ENCODE measurements at regions not wholly inside any gene's neighbourhood (a gene's known extent, or its start where the extent isn't known, plus 50 kb on each side); places are given as distances from the start of the nearest gene placed in this dataset.

DNA sequence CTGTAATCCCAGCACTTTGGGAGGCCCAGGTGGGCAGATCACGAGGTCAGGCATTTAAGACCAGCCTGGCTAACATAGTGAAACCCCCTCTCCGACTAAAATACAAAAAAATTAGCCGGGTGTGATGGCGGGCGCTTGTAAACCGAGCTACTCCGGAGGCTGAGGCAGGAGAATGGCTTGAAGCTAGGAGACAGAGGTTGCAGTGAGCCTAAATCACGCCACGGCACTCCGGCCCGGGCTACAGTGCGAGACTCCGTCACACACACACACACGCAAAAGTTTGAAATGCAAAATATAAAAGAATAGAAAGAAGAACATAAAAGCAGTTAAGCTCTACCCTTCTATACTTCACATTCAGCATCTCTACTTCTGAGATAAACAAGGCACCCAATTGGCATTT, 1165.9 kb upstream of the CNTN5 start:
- Histone ChIP-seq H3K36me3 (no peaks in the 10 kb centered on the region), H3K9me3 (no peaks in the 10 kb centered on the region), H3K4me1 (no peaks in the 10 kb centered on the region), H3K27ac (no peak overlapping the region), H3K27me3 (no peaks in the 10 kb centered on the region), H3K4me3 (no peak overlapping the region)
- in situ Hi-C loops (cut with MboI; ENCODE audit: low sequenced_read_pairs in 4 of 4) (no loop called here), intact Hi-C loops (cut with DNase I; ENCODE audit: low total_unique reads) (no loop called here)
- no peak for DNase-seq
- TF ChIP-seq POLR2A (IDR thresholded peaks at IDR 0.05), result no peak
- TF ChIP-seq, protein P1, sequence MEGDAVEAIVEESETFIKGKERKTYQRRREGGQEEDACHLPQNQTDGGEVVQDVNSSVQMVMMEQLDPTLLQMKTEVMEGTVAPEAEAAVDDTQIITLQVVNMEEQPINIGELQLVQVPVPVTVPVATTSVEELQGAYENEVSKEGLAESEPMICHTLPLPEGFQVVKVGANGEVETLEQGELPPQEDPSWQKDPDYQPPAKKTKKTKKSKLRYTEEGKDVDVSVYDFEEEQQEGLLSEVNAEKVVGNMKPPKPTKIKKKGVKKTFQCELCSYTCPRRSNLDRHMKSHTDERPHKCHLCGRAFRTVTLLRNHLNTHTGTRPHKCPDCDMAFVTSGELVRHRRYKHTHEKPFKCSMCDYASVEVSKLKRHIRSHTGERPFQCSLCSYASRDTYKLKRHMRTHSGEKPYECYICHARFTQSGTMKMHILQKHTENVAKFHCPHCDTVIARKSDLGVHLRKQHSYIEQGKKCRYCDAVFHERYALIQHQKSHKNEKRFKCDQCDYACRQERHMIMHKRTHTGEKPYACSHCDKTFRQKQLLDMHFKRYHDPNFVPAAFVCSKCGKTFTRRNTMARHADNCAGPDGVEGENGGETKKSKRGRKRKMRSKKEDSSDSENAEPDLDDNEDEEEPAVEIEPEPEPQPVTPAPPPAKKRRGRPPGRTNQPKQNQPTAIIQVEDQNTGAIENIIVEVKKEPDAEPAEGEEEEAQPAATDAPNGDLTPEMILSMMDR (IDR thresholded peaks at IDR 0.05 in 4 of 5, conservative IDR thresholded peaks at IDR 0.05 in 1 of 5), result no peak
- ATAC-seq, result no peak

GRCh38 chr11:97856666-97857065, 1164.1 kb upstream of the CNTN5 start:
- no peaks in the 10 kb centered on the region for H3K36me3 ChIP-seq
- no peak overlapping the region for H3K4me3 ChIP-seq
- no peak for TF ChIP-seq POLR2A (IDR thresholded peaks at IDR 0.05)
- TF ChIP-seq, protein P1 (IDR thresholded peaks at IDR 0.05 in 4 of 5, conservative IDR thresholded peaks at IDR 0.05 in 1 of 5), result no peak
- in situ Hi-C loops (cut with MboI; ENCODE audit: low sequenced_read_pairs in 4 of 4) (no loop called here), intact Hi-C loops (cut with DNase I; ENCODE audit: low total_unique reads) (no loop called here)
- DNase-seq, result no peak
- H3K9me3 ChIP-seq, result no peaks in the 10 kb centered on the region
- no peak overlapping the region for H3K27ac ChIP-seq
- ATAC-seq, result no peak
- H3K27me3 ChIP-seq, result no peaks in the 10 kb centered on the region
- H3K4me1 ChIP-seq, result no peaks in the 10 kb centered on the region

- DNase-seq (no peak), ATAC-seq (no peak)
- intact Hi-C loops (cut with DNase I; ENCODE audit: low total_unique reads), result no loop called here
- no peaks in the 10 kb centered on the region for H3K27me3 ChIP-seq
- no peak overlapping the region for H3K4me3 ChIP-seq
- TF ChIP-seq, protein P1 (IDR thresholded peaks at IDR 0.05 in 4 of 5, conservative IDR thresholded peaks at IDR 0.05 in 1 of 5), result no peak
- TF ChIP-seq POLR2A (IDR thresholded peaks at IDR 0.05), result no peak
- H3K4me1 ChIP-seq, result no peaks in the 10 kb centered on the region
- no peaks in the 10 kb centered on the region for H3K9me3 ChIP-seq
- no peaks in the 10 kb centered on the region for H3K36me3 ChIP-seq
- no peak overlapping the region for H3K27ac ChIP-seq
- in situ Hi-C loops (cut with MboI; ENCODE audit: low sequenced_read_pairs in 4 of 4), result no loop called here
These were observed 1160.5 kb upstream of the CNTN5 start for GRCh38 chr11:97860237-97860636.

DNA sequence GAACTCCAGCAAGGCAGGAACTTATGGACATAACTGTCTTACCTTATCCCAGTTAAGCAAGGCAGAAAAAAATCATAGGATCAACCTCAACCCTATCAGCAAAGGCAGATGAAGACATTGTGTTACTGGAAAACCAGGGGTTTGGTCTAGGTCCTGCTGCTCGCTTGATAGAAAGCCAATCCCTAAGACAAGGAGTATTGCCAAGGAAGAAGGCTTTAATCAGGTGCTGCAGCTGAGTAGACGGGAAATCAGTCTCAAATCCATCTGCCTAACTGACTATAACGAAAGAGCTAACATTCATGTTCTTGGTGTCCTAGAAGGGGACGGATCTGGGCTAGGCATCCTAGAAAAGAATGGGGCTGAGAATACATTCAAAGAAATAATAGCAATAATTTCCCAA, 1158.7 kb upstream of the CNTN5 start:
- Histone ChIP-seq H3K9me3 (no peaks in the 10 kb centered on the region), H3K27me3 (no peaks in the 10 kb centered on the region), H3K4me3 (no peak overlapping the region), H3K27ac (no peak overlapping the region), H3K4me1 (no peaks in the 10 kb centered on the region), H3K36me3 (no peaks in the 10 kb centered on the region)
- intact Hi-C loops (cut with DNase I; ENCODE audit: low total_unique reads), result no loop called here
- TF ChIP-seq, protein P1 (IDR thresholded peaks at IDR 0.05 in 4 of 5, conservative IDR thresholded peaks at IDR 0.05 in 1 of 5), result no peak
- no peak for TF ChIP-seq POLR2A (IDR thresholded peaks at IDR 0.05)
- in situ Hi-C loops (cut with MboI; ENCODE audit: low sequenced_read_pairs in 4 of 4), result no loop called here
- DNase-seq (no peak), ATAC-seq (no peak)

GRCh38 chr11:97865424-97866012, 1155.2 kb upstream of the CNTN5 start:
- Histone ChIP-seq H3K36me3 (no peaks in the 10 kb centered on the region), H3K27me3 (no peaks in the 10 kb centered on the region), H3K27ac (no peak overlapping the region), H3K4me3 (no peak overlapping the region), H3K4me1 (no peaks in the 10 kb centered on the region), H3K9me3 (no peaks in the 10 kb centered on the region)
- in situ Hi-C loops (cut with MboI; ENCODE audit: low sequenced_read_pairs in 4 of 4) (no loop called here), intact Hi-C loops (cut with DNase I; ENCODE audit: low total_unique reads) (no loop called here)
- DNase-seq (no peak), ATAC-seq (no peak)
- TF ChIP-seq, protein P1 (IDR thresholded peaks at IDR 0.05 in 4 of 5, conservative IDR thresholded peaks at IDR 0.05 in 1 of 5), result no peak
- no peak for TF ChIP-seq POLR2A (IDR thresholded peaks at IDR 0.05)

Data from gastrocnemius medialis (tissue), 4 donors.